ENCODE measurements at regions not wholly inside any gene's neighbourhood (a gene's known extent, or its start where the extent isn't known, plus 50 kb on each side); places are given as distances from the start of the nearest gene placed in this dataset.

DNA sequence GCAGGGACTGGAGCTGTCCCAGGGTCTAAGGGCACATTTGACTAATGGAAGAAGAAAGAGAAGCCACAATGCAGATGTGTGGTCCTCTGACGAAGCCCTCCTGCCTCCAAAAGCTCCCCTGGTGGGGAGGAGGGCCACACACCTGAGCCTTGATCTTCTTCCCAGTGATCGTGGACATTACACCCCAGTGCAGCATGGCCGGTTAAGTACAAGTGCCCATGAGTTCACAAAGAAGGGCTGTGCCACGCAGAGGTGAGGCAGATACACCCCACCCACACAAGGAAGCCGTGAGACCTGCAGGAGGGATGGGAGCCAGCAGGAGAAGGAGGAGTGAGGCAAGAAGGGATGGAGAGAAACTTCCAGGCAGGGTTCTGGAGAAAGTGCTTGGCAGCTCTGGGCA is 199.0 kb upstream of the MVB12B start:
- DNase-seq = no peak

GRCh38 chr9:126128494-126129142 is 198.0 kb upstream of the MVB12B start:
- no peak for DNase-seq

DNA sequence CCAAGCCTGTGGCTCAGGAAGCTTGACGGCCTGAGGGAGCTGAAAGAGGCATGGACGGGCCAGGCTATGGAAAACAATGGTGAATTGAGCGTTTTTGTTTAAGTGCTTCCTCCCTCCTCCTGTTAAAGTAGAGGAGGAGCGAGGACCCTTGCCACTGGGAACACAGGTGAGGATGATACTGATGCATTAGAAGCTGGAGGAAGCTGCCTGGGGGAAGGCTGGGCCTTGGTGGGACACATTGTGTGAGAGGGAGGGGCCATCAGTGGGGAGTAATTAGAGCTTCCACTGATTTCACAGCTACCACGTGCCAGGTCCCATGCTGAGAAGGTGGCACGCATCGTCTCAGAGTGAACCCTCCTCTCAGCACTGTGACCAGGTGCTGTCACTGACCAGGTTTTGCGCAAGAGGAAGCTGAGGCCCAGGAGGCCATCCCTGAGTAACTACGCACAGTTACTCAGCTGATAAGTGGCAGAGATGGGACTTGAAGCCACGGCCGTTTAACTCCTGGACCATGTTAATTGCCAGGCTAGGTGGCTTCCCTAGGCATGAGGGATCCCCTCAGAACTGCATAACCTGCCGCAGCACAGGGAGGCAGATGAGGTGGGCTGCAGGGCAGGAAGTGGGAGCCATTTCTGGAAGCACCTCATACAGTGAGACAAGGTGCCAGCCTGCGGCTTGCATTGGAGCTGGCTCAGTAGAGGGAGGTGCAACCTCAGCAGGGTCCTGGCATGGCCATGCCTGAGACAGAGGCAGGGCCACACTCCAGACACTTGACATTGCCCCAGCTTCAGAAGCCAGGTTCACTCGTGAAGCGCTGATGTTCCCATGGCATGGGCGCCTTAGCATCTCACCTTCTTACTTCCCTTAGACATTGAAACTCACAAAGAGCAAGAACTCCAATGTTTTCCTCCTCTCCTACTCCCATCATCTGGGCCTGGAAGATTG is 195.3 kb upstream of the MVB12B start:
- DNase-seq = no peak

- no peak for DNase-seq
Measured at GRCh38 chr9:126132746-126133145, 193.9 kb upstream of the MVB12B start.

GRCh38 chr9:126144196-126144595 is 182.4 kb upstream of the MVB12B start:
- DNase-seq = no peak

DNA sequence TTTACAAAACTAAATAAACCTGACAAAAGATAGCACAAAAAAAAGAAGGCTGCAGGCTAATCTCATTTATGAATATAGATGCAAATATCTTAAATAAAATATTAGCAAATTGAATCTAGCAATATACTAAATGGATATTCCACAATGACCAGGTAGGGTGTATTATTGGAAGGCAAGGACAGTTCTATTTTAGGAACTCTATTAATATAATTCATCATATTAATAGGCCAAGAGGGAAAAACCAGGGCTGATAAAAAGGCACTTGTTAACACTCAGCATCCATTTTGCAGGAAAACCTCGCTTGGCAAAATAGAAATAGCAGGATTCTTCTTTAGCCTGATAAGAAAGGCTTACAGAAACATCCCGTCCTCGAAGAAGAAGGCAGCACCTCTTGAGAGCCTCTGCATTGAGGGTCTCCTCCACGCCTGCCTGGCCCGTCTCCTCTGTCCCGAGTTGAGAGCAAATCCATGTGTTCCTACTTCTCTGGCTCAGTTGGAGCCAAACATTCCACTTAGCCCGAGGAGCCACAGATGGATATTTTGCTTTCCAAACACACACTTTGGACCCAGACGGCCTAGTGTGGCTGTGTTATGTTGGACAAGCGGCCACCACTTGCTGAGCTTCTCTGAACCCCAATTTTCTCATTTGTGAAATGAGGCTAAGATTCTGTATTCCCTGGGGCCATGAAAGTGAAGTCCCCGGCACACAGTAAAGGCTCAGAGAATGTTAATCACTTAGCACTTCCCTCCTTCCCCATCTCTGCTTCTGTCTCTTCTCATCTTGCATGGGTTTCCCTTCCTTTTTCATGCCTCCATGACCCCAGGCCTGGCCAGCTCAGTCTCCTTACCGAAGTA is 181.8 kb upstream of the MVB12B start:
- DNase-seq = no peak

DNA sequence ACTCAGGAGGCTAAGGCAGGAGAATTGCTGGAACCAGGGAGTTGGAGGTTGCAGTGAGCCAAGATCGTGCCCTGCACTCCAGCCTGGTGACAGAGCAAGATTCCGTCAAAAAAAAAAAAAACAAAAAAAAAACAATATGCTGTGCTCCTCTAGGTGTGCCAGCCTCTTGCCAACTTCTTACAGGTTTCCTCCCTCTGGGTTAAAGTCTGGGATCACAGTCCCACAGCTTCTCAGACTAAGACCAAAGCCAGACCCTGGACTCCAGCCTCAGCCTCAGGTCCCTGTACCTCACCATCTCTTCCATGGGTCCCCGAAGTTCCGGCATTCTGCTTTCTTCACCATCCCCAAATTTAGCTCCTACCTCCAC is 180.8 kb upstream of the MVB12B start:
- no peak for DNase-seq

GRCh38 chr9:126146254-126147145 is 180.1 kb upstream of the MVB12B start:
- DNase-seq = peak; percentile 5

DNA sequence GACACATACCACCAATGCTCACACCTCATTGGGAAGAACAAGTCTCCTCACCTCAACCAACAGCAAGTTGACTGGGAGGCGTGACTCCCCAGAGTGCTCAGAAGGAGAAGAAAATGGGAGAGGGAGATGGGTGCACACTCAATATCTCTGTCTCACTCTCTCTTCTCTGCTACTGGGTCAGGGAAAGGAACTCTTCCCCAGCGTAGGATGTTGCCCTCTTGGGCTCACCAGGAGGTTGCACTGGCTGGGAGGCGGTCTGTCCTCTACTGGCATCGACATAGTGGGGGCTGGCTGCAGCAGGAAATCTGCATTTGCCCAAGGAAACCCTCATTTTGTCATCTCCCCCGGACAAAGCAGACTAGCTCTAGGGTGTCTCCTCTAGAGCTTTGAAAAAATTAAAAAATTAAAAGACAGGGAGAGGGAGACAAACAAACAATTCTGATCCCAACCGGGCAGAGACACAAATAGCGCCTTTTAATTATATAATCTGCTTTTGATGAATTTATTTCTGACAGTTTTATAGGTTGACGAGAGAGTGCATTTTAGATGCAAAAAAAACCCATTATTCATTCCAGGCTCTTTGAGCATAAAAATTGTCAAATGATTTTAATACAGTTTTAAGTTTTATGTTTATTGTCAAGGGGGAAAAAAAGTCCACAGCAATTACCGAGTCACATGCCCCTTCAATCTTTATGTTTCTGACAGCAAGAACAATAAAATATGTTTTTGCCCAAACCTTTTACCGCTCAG is 179.3 kb upstream of the MVB12B start:
- DNase-seq = no peak

- no peak for DNase-seq
Measured at GRCh38 chr9:126147936-126148870, 178.4 kb upstream of the MVB12B start.

DNA sequence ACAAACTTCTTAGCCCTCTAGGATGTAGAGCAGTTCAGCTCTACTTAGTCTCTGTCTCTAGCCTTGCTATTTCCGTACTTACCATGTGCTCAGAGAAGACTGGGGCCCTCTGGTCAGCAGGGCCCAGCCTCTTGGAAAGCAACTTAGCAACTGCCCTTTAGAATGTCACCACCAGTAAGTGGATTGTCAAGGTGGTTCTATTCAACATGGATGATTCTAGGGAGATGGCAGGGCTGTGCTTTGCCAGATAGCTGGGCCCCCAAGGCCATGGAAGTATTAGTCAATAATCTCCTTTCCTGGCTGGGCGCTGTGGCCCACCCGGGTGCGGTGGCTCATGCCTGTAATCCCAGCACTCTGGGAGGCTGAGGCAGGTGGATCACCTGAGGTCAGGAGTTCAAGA is 177.6 kb upstream of the MVB12B start:
- DNase-seq = no peak

GRCh38 chr9:126149661-126150060 is 177.0 kb upstream of the MVB12B start:
- no peak for DNase-seq

GRCh38 chr9:126150411-126151030 is 176.1 kb upstream of the MVB12B start:
- peak; percentile 19 for DNase-seq

DNA sequence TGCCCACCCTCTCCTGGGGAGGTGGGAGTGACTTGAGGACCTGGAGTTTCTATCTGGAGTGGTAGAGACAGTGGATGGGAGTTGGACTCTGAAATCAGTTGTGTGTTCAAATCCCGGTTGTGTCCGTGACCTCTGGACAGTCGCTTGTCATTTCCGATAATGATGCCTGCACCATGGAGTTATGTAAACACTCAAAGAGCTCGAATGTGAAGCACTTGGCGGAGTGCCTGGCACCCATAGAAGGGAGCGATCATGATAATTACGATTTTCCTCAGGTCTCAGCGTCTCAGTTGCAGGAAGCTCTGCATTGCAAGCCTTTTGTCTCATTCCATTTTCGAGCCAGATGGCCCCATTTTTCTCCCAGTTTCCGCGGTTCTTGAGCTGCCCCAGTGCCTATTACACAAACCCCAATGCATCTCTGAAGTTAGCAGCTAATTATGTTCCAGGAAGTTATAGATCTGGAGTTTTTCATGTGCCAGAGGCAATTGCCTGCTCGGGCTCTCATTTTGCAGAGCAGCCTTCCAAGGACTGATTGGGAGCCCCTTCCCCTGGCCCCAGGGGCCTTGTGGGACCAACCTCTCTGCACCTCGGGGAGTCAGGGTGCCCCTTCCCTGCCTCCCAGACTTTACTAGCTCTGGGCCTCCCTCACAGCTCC is 175.5 kb upstream of the MVB12B start:
- DNase-seq = peak; percentile 20

DNA sequence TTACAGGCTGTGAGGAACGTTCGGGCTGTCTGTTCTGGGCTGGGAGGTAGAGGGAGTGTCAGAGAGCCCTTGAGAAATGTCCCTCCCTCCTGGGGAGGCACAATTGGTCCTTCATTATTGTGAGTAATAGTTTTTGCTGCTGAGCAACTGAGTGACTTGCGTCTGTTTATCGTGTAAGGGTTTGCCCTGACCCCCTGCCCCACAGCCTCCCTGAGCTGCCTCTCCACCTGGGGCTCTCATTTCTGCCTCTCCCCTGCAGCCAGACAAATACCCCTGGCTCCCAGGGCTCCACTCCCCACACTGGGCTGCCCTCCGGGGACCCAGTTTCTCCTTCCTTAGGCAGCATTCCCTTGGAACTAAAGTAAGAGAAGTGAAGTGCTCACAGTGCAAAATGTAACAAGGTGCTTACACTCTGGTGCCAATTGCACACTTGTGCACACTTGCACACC is 174.9 kb upstream of the MVB12B start:
- no peak for DNase-seq

GRCh38 chr9:126152622-126153362 is 173.8 kb upstream of the MVB12B start:
- no peak for DNase-seq

- DNase-seq = no peak
Measured at GRCh38 chr9:126153382-126153781, 173.2 kb upstream of the MVB12B start.

GRCh38 chr9:126154182-126154827 is 172.3 kb upstream of the MVB12B start:
- DNase-seq = no peak
